ENCODE measurements at regions not wholly inside any gene's neighbourhood (a gene's known extent, or its start where the extent isn't known, plus 50 kb on each side); places are given as distances from the start of the nearest gene placed in this dataset.

DNA sequence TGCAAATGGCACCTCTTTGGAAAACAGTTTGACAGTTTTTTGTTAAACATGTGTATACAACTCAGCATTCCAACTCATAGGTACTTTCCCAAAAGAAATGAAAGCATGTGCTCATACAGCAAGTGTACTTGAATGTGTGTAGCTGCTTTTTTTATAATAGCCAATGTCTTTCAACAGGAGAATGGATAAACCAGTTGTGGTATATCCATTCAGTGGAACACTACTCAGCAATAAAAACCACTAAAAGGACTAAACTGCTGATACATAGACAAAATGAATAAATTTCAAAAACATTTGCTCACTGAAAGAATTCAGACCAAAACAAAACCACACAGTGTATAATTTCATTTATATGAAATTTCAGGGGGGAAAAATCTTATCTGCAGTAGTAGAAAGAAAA is 267.3 kb downstream of the NR2F1-AS1 start:
- DNase-seq = no peak

DNA sequence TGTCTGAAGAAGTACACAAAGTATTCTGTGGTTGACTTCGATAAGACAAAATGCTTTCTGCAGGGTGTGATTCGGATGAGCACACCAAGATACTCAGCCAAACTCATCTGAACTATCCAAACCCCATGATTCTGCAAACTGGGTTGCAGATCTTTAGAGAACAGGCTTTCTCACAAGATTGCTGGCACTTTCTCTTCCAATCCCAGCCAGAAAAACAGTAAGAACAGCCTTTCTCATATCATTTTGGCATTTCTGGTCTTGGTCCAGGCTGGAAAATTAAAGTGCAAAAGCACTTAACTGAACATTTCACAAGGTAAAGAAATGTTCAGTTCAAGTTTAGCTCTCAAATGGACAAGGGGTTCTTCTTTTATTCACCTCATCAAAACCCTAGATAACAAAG is 269.1 kb downstream of the NR2F1-AS1 start:
- no peak for DNase-seq

DNA sequence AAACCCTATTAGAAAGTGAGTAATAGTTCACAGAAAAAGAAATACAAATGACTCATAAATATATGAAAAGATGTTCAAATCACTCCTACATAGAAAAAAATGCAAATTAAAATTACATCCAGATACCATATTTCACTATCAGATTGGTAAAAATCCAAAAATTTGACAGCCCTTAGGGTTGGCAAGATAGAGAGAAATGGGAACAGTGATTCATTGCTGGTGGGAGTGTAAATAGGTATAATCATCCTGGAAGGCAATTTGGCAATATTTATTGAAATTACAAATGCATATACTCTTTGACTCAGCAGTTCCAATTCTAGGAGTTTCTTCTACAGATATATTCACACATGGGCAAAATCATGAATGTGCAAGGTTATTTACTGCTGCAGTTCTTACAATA is 273.5 kb downstream of the NR2F1-AS1 start:
- no peak for DNase-seq

DNA sequence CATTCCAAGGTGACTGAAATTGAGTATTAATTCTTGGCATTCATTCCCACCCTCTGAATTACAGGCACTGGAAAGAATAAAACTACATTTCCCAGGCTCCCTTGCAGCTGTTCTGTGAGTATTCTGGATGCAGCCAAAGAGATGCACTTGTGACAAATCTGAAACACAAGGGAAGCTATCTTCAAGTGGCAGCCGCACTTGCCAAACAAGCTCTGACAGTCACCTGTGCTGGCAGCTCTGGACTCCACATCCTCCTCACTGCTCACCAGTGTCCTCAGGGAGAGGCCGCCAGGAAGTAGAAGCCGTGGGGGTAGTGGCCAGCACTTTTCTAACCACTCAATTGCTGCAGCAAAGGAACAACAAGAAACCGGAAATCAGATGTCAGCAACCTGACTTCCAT is 275.0 kb downstream of the NR2F1-AS1 start:
- peak; percentile 93 for DNase-seq

DNA sequence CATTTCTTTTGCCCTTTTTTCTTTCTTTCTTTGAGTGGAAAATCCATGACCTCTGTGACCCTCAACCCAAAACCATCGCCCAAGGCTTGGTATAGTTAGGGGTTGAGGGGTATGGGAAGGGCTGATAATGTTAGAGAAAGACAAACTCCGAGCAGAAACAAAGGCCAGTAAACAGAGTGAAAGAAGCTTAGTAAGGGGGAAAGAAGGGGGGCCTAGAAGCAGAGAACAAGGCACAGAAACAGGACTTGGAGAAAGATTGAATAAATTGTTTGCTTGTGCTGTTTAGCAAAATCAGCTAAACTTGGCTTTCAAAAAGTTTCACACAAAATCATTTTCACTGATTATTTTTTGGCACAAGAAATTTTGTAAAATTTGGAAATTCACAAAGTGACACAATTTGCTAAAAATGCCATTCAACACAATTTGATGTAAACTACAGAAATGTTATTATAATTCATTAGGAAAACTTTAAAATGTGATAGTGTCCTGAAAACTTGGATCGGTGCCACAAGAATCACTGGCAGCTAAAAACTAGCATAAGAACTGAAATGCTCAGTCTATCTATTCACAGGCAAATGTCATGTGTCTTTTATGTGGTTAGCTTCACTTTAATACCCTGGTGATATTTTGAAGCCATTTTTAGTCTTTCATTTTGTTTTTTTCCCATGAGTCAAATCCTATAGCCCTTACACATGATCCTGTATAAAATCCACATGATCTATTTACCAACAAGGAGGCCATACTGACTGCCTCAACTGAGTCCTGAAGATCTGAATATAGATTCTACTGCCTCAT is 276.4 kb downstream of the NR2F1-AS1 start:
- no peak for DNase-seq

DNA sequence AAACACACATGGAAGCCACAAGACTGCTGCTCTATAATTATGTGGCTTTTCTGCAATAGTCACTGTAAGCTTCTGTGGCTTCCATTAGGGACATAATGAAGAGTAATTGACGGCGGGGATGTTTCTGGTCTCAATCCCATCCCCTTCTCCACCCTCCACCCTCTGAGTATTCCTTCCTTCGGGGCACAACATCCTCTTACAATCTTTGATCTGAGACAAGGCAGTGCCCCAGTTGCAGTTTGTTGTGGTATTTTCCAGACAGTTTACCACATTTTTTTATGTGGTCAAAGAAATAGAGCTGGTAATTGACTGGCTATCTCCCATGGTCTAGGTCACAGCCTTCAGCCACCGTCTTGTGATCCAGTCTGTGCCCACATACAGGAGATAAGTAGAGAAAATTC is 277.7 kb downstream of the NR2F1-AS1 start:
- no peak for DNase-seq

DNA sequence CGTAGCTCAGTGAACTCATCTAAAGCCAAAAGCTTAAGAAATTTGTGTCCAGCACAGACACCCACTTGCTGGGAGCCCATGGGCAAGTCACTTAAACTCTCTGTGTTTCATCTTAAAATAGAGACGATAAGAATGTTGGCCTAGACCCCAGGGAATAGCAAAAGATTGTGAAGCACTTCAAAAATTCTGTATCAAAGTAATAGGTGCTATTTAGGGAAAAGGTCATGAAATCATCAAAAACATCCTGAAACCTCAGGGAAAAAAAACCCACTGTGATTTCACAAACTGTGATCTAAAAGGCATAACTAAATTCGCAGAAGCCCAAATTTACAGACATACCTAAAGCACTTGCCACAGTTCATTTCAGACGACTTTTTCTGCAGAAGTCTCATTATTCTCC is 278.3 kb downstream of the NR2F1-AS1 start:
- DNase-seq = no peak

DNA sequence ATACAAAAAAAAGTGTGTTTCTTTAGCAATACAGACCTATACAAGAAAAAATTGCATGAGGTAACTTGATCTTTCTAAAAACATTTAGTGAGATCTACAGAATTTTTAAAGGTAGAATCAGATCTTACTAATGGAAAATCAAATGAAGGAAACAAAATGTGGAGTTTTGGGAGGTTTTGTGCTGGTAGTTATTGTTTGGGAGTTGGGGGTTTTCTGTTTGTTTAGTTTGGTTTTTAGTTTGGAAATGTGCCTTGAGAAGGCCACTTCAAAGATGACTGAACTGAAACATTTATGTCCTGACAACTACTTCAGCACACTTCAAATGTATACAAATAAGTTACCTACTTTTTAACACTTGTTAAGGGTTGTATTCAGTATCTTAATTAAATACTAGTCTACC is 280.1 kb downstream of the NR2F1-AS1 start:
- DNase-seq = no peak

DNA sequence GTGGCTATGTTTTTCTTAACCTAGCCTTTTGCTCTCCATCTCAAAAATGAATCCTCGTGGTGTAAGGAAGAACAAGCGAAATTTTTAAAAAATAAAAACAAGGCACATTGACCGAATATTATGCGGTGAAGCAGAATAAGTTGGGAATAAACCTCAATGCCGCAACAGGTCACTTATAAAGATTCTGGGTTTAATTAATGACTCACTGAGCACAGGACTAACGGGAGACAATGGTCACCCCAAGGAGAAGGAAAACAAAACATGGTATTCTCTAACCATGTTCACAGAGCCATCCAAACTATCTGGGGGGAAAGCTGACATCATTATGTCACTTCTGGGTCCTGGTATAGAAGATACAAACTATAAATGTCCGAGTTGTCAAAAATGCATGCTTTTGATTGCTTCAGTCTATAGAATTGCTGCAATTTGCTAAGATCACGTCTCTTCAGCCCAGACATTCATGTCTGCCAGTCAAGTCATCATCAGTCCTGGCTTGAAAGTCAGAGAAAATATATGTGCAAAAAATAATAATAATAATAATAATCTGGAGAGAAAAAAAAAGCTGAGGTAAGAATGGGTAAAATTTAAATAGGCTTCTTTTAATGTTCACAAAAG is 280.6 kb downstream of the NR2F1-AS1 start:
- DNase-seq = no peak

DNA sequence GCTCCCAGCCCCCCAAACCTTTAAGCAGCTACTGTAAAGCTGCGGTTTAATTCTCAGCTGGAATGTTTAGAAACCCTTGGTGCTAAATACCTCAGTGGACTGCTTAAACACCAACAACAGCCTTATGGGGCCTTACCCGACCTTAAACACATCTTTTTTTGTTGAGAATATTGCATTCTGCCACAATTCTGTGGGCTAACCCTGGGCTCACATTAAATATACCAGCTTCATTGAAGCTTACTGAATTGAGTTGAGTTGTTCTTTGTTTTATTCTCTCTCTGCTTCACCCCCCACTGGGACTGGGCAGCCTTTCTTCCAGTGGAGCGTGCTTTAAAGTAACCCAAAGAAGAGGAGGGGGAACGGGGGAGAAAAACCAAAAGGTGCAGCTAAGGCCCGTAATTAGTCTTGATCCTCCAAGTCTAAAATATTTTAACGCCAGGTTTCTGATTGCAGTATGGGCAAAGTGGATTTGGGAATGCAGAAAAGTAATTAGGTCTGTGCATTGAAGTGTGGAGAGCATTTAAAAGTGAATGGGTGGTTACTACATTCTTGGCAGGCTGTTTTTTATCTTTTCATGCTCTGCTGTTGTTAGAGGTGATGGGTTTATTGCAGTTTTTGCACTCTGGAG is 281.2 kb downstream of the NR2F1-AS1 start:
- DNase-seq = no peak

DNA sequence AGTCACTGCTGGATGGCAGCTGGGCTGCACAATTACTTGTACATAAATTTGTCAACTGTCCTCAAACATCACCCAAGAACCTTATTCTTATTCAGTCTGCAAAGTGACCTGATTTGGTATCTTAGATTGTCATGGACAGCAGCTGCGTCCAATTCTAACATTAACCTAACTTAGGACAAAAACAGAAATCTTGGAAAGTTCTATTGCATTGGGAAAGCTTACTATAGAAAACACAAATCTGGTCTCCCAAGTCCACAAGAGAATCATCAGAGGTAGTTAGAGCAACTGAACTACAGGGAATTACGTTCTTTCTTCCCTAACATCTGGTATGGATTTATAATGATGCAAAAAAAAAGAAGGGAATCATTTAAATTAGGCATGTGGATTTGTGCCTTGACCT is 283.9 kb downstream of the NR2F1-AS1 start:
- DNase-seq = no peak

DNA sequence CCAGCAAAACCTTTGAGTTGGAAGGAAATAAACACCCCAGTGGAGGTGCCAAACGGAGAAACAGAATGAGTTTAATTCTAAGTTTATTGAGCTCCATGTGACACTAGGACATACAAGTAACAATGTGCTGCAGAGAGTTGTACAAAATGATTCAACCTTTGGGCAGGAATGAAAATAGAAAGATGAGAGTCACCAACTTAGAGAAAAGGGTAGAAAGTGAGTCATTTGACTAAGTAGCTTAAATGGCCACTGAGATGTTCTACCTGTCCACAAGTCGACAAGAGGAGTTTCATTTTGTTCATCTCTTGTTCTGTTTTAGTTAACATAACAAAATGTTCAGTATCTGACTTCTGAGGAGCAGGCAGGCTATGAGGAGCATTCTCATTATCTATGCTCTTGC is 284.7 kb downstream of the NR2F1-AS1 start:
- no peak for DNase-seq

DNA sequence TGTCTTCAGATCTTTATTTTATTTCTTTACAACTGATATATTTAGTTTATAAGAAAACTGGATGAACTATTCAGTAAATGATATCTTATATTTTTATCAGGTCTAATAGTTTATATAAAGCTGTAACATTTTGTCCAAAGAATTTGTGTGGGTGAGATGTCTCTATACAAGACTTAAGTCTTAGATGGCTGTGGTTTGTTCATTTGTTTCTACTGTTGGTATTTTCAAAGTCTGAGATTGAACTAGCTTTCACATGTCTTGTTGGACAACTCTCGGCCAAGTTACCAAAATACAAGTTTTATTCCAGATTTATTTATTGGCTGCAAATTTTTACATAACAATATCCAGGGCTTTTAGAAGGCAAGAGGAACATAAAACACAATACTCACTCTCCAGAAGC is 286.0 kb downstream of the NR2F1-AS1 start:
- no peak for DNase-seq

DNA sequence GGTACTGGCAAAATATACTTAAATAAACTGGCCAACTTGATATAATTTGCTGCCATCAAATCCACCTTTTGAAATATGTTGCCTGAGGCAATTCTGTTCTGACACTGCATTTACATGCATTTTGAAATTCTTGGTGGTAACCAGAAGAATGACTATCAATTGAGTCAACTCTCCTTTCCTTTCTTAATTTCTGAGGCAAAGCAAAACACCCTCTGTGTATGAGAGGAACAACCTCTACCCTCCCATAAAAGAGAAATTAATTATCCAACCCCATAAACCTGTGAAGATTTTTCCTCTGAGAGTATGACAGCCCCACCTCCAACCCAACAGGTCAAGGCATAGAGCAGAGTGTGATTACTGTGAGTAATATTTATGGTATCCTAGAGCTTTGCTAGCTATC is 286.8 kb downstream of the NR2F1-AS1 start:
- no peak for DNase-seq

DNA sequence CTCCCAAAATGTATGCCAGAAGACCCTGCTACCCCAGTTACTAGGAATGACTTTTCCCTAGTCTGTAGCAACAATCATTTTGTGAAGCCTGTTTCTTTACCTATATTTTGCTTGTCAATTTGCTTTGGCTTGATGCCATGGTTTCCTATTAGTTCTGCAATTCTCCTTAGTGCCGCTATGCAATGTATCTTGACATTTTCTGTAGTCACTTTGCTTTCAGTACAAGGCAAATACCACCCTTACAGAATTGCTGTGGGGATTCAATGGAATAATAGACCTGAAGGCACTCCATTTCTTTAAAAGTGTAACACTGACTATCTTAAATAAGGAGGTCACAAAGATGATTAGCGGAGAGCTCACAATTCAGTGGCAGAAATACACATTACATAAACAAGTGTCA is 291.1 kb downstream of the NR2F1-AS1 start:
- peak; percentile 29 for DNase-seq

DNA sequence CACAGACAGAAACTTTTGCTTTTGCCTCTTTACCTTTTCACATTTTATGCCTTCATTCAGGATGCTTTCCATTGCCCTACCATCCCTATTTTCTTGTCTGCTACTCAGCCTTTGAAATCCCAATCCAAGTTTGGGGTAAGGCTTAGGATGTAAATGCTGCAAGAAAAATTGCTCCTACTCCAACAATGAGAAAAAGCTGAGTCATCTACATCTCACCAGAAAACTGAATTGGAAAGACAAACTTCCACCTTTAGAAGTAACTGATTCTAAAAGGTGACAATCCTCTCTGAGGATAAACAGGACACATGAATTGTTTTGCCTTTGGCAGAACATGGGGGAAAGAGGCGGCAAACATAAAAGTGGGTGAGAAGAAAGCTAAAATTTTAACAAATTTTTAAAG is 295.6 kb downstream of the NR2F1-AS1 start:
- DNase-seq = no peak

DNA sequence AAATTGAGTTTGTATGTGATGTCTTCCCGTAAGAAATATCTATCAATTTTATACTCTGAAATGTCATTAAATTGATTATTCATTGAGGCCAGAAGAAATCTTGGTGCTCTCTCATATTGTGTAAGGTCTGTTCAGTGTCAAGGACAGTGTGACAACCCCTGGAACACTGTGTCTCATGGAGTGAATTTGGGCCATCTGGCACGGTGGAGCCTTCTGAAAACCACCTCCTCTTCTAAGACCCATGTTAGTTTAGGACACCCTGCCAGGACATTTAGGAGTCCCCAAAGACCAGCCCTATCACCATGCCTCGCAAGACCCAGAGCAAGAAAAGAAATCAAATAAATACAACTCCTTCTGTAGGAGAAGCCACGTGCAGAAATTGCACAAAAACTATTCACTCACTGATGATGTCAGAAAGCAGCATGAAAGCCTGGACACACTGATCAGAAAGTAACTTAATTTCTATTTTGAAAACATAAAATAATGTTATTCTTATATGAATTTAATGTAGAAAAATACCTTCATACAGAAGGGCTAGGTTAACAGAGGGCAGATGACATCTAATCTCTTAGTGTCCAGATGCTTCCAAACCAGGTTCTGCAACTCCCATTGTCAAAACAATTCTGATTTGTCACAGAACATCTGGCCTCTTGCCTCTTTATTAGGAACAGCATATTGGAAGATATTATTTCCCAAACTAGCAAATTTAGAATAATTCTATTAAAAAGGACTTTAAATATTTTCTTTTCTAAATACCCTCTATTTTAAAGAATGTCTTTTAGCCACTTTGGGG is 298.8 kb downstream of the NR2F1-AS1 start:
- no peak for DNase-seq

DNA sequence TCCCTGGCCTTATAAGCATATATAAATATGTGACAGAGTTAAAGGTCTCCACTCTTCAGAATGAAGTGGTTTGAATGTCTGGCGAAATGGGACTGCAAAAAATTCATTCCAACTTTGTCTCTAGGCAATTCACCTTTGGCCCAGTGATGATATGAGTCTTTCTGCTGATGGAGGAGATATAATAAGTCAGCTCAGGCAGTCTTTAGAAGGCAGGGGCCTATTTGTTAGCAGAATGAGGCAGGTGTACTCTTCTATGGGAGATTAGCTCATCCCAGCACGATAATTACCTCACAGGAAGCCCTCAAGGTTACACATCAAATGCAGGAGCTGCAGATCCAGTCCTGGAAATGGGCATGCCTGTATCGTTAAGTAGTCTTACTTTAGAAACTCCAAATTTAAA is 300.5 kb downstream of the NR2F1-AS1 start:
- peak; percentile 64 for DNase-seq

DNA sequence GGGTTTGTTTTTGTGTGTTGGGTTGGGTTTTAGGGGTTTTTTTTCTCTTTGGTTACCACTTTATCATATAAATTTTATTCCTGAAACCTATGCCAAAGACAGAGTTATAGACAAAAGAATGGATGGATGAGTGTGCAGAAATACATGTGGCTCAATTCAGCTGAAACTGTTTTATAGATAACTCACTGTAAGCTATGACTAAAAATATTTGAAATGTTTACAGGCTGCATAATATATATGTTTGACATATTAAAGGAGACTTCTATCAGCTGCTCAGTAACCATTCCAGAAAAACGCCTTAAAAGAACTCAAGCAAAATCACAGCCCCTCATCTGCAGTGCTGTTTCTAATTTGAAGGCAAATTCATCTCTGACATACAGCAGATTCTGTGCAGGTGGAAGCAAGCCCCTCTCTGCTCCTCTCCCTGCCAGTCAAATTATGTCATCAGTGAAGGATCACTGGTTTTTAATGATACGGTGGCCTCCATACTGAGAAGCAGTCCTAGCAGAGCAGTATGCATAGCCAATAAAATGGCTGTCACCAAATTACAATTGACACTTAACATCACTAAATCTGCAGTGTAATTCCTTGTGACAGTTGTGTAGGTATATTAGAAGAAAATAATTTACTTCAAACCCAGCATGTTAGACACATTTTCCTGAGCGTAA is 301.6 kb downstream of the NR2F1-AS1 start:
- DNase-seq = no peak

DNA sequence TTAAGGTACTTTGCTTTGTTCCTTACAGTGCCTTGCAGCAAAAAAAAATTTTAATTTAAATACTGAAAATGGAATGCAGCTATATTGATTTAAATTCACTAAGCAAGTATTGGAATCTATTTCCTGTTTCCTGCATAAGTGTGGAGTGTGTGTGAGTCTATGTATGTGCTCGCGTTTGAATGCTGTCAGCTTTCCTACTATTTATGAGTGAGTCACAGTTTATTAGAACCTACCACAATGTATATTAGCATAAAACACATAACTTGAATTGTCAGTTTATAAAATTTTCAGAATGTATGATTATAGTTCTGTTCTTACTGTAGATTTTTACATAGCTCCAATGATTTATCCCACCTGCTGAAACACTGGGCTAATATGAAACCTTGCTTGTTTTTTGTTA is 302.1 kb downstream of the NR2F1-AS1 start:
- DNase-seq = no peak

DNA sequence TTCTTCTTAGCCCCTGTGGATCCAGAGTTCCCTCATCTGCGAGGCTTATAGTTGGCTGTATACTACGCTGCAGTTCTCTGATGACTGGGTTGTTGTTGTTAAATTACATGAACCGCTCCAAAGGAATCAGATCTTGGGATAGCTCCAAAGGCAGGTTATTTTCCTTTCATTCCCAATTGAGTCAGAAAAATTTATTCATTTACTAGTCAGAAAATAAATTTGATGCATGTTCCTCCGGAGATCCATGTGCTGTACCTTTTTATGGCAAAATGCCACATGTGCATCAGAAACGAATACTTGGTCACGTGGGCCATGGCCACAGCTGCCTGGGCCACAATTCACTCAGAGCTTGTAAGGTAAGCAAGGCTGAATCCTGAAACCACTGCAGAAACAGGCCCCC is 304.0 kb downstream of the NR2F1-AS1 start:
- DNase-seq = no peak

DNA sequence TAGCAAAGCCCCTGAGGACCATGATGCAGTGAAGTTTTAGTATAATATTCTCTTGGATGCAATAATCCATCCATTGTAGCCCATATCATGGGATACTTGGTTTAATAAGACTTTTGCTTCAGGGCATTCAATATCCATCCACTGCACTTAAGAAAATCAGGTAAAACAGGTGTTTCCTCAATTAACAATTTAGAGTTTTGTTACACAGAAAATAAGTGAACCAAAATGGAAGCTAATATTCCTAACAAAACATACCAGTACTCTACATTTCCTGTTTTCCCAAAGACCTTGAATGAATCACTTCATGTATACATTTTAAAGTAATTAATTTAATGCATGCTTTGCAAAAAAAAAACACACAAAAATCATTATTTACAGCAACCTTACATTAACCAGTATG is 305.6 kb downstream of the NR2F1-AS1 start:
- DNase-seq = no peak

DNA sequence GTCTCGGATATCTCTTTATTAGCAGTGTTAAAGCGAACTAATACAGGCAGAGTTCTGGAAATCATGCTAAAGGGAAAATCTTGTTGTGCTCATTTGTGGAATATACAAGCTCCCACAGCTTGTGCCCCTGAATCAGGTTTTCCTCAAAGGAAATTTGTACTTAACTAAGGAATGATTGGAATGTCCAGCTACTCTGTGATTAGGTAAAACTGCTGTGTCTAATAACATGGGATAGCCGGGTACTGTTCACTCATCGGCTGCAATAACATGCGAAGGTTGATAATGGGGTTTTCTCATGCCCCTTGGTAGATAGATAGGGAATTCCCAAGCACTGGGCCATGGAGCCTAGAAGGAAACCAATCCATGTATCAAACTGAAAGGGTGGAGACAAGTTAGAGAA is 306.7 kb downstream of the NR2F1-AS1 start:
- DNase-seq = no peak
